GM18861 (cell line): ENCODE measurements at regions not wholly inside any gene's neighbourhood (a gene's known extent, or its start where the extent isn't known, plus 50 kb on each side); places are given as distances from the start of the nearest gene placed in this dataset.

Experiments
- ATAC-seq: cut with Tn5 transposase; IDR thresholded peaks from one replicate; pipeline ENCODE4 v1.9.1; 2021; ENCODE audit not compliant: unreplicated experiment

DNA sequence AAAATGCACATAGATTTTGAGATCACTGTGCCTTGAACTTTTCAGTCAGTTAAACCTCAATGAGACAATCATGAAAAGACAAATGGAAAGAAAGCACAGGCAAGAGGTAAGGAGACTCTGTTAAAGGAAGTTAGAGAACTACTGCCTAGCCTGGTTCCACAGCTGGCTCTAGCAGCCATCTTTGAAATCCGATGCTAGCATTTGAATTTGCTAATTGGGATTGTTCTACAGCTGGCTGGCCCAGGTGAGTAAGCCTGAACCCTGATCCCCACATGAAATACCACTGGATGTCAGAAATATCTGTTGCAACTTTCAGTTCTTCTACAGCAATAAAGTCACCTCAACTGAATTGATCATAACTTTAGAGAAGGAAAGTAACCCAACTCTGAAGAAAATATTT, 315.2 kb upstream of the CHAC2 start:
- no peak for ATAC-seq

- no peak for ATAC-seq
Measured at GRCh38 chr2:53450923-53451322, 316.7 kb upstream of the CHAC2 start.

GRCh38 chr2:53448591-53448990, 319.0 kb upstream of the CHAC2 start:
- no peak for ATAC-seq

DNA sequence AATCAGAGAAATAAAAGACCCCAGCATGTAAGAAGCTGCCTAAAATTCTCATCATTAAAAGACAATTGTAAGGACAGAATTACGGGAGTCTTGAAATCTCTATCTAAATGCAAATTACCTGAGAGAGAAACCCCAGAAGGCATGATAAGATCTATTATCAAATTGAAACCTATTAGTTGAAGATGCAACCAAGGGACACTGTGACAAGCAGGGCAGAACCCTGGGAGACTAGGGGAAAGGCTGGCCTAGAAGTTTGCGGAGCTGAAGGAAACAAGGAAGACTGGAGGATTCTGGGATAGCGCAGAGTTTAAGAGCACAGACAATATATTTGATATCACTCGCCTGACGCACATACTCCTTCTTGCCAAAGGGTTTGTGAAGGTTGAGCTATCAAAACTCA, 319.5 kb upstream of the CHAC2 start:
- no peak for ATAC-seq

GRCh38 chr2:53445383-53446070, 322.1 kb upstream of the CHAC2 start:
- ATAC-seq = peak; percentile 52

GRCh38 chr2:53442783-53443182, 324.8 kb upstream of the CHAC2 start:
- no peak for ATAC-seq

DNA sequence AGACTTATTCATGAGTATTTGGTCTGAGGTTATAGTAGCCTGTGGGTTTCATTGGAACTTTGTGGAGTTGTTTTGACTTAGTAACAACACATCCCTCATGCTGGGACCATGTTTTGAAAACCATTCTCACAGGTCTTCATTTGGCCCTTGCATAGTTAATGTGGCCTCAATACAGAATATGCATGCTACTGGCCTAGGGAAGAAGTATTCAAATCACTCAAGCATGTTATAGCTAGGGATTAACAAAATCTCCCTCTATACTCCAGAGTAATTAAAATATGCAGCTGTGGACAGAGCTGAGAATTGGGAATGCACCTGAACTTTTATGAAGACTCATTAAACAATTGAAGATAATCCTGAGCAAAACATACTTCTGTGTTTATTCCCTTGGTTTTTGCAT, 325.5 kb upstream of the CHAC2 start:
- ATAC-seq = no peak

- no peak for ATAC-seq
Measured at GRCh38 chr2:53438692-53439091, 328.9 kb upstream of the CHAC2 start.

DNA sequence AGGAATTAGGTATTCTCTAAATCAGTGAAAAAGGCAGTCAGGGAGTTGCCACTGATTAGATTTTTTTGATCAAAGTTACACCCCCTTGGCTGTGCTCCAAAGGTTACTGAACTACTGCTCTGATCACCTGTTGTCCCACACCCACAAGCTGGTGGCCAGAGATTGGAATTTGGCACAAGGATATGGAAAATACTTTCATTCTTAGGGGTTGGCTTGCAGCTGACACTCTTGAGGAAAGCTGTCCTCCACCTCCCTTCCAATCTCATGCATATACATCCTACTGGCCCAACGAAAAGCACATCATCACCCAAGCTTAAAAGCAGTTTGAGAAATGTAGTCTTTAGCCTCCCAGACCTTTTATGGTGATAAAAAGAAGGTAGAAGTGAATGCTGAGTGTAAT, 329.5 kb upstream of the CHAC2 start:
- ATAC-seq = no peak

GRCh38 chr2:53437371-53437770, 330.2 kb upstream of the CHAC2 start:
- no peak for ATAC-seq

GRCh38 chr2:53436882-53437281, 330.7 kb upstream of the CHAC2 start:
- ATAC-seq = no peak

DNA sequence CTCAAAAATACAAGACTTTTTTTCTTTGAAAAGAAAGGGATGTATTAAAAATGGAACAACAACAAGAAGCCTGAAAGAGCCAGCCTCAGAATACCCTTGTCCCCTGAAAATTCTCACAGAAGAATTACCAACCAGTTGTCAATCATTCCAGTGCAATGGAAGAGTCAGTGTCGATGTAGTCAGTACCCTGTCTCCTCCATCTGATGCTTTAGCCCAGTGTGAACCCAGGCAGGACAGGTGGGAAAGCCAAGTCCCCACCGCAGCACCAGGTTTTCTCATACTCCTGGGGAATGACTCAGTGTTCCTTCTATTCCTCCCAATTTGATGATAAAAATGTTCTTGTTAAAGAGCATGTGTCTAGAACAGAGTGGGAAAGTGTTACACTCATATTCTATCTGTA, 332.0 kb upstream of the CHAC2 start:
- no peak for ATAC-seq

DNA sequence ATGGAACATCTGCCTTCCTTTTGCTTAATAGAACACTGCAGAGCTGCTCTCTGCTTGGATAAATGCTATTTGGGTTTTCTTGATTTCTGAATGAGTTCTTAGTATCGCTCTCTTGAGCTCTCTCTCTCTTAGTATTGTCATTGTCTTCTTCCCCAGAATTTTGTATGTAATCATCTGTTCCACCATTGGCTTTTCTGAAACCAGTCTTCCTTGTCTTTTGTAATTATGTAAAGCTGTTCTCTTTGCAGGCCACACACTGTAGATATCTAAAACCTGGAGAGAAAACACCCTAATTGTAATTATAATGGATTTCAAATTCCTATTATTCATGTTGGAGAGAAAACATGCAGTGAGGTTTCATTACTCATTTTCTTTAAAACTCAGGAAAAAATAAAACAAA, 333.1 kb upstream of the CHAC2 start:
- ATAC-seq = no peak

GRCh38 chr2:53432936-53433335, 334.7 kb upstream of the CHAC2 start:
- ATAC-seq = no peak

GRCh38 chr2:53429901-53430300, 337.7 kb upstream of the CHAC2 start:
- no peak for ATAC-seq

GRCh38 chr2:53424902-53425301, 342.7 kb upstream of the CHAC2 start:
- ATAC-seq = peak; percentile 71

GRCh38 chr2:53423465-53423864, 344.1 kb upstream of the CHAC2 start:
- no peak for ATAC-seq

DNA sequence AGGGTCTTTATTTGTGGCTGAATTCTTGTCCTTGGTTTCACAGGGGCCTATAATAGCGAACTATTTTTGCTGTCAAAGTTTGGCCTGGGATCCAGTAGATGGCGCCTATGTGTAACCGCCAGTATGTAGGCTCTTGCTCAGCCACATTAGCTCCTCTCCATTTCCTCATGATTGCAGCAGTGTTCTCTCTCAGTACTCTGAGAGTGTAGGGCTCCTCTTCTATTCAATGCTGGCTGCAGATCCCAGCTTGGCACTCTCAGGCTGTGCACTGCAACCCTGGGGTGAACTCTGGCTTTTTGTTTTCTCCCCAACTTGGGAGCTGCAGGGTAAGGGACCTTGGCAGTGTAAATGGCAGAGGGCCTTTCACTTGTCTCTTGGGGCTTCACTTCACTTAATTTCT, 344.6 kb upstream of the CHAC2 start:
- peak; percentile 66 for ATAC-seq

DNA sequence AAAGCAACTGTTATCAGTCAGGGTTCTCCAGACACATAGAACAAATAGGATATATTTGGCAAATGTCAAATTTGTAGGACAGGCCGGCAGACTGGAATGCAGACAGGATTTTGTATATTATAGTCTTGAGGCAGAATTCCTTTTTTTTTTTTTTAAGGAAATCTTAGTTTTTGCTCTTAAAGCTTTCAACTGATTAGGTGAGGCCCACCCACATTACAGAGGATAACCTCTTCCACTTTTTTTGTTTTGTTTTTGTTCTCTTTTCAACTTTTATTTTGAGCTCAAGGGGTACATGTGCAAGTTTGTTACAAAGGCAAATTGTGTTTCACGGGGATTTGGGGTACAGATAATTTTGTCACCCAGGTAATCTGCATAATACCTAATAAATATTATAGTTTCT, 350.2 kb upstream of the CHAC2 start:
- no peak for ATAC-seq

GRCh38 chr2:53407363-53408080, 360.1 kb upstream of the CHAC2 start:
- ATAC-seq = no peak

- peak; percentile 56 for ATAC-seq
Measured at GRCh38 chr2:53403792-53404413, 363.7 kb upstream of the CHAC2 start.

GRCh38 chr2:53397085-53397484, 370.5 kb upstream of the CHAC2 start:
- ATAC-seq = no peak
